GM12873 (cell line): ENCODE measurements at regions not wholly inside any gene's neighbourhood (a gene's known extent, or its start where the extent isn't known, plus 50 kb on each side); places are given as distances from the start of the nearest gene placed in this dataset.

Experiments
- TF ChIP-seq, protein P1 (sequence below): IDR thresholded peaks from 2 replicates; pipeline ENCODE4 v1.5.1; 2012; ENCODE audit warnings: low read depth, mild to moderate bottlenecking, moderate library complexity, low read length, control low read depth; ENCODE audit not compliant: insufficient read depth; ENCODE audit errors: missing control alignments

DNA sequence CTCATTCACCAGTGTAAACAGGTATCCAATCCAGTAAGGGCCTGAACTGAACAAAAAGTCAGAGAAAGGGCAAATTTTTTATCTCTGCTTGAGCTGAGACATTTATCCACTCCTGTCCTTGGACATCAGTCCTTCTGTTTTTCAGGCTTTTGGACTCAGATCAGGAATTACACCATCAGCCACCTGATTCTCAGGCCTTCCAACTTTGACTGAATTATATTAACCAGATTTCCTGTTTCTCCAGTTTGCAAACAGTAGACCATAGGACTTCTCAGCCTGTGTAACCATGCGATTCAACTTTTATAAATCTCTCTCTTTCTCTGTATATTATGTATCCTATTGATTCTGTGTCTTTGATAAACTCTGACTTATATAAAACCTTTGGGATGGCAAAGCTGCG is 289.3 kb upstream of the CDH2 start:
- TF ChIP-seq, protein P1, sequence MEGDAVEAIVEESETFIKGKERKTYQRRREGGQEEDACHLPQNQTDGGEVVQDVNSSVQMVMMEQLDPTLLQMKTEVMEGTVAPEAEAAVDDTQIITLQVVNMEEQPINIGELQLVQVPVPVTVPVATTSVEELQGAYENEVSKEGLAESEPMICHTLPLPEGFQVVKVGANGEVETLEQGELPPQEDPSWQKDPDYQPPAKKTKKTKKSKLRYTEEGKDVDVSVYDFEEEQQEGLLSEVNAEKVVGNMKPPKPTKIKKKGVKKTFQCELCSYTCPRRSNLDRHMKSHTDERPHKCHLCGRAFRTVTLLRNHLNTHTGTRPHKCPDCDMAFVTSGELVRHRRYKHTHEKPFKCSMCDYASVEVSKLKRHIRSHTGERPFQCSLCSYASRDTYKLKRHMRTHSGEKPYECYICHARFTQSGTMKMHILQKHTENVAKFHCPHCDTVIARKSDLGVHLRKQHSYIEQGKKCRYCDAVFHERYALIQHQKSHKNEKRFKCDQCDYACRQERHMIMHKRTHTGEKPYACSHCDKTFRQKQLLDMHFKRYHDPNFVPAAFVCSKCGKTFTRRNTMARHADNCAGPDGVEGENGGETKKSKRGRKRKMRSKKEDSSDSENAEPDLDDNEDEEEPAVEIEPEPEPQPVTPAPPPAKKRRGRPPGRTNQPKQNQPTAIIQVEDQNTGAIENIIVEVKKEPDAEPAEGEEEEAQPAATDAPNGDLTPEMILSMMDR, result no peak

DNA sequence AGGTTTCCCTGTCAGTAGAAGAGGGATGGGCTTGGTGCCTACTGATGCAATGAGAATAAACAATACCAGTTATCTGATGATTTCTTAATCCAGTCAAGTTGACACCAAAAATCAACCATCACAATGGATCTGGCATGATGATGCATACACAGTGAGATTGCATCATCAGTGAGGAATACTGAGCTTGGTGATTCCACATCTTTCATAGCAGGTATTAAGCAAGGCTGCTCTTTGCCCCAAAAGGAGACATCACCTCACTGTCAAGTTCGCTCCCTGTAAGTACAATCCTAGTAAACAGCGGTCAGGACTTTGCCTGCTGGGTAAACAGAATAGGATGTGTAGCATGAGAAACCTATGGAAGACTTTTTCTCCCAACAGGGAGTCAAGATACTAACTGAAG is 282.7 kb upstream of the CDH2 start:
- TF ChIP-seq, protein P1, result no peak

DNA sequence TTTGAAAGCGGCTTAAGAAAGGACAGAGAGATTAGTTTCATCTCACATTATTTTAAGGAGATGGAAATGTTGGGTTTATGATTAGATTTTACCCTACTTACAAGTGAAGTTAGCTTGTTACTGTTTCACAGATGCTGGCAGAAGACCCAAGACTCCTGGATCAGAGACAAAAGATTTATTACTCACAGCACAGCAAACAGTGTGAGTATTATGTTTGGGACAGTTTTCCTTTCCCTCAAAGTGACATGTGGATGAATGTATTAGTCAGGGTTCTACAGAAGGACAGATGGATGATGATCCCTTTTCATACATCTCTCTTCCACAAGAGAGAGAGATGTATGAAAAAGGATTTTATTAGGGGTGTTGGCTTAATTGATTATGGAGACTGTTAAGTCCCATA is 281.8 kb upstream of the CDH2 start:
- TF ChIP-seq, protein P1, result no peak

DNA sequence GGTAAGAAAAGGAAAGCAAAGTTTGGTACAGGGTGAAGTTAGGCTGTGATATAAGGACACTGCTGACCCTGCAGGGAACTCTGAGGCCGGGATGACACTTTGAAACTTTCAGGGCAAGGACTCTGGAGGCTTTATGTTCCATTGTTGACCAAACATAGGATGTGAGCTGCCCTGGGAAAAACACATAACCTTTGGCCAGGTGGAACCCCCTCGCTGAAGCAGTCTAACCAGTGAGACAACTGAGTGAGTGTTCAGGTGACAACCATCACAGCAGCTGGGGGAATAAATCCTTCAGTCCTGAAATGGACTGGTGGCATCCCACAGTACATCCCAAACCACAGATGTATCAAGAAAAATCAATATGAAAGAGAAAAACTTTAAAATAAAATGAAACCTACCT is 280.9 kb upstream of the CDH2 start:
- TF ChIP-seq, protein P1, result no peak

DNA sequence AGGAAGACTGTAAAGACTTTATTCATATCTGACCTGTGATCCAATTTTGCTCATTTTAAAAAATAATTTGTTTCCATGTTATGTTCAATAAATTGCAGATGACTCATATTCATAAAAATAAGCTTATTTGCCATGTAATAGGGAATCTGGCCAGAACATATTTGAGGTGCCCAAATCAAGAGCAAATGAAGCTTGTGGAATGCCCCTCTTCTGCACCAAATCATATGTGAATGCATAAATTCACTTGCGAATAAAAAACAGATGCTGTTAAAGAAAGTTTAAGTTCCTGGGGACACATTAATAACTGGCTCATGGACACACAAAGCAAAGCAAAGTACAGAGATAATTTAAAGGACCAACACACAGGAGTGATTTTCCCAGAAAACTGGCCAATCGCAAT is 279.0 kb upstream of the CDH2 start:
- TF ChIP-seq, protein P1, result no peak

DNA sequence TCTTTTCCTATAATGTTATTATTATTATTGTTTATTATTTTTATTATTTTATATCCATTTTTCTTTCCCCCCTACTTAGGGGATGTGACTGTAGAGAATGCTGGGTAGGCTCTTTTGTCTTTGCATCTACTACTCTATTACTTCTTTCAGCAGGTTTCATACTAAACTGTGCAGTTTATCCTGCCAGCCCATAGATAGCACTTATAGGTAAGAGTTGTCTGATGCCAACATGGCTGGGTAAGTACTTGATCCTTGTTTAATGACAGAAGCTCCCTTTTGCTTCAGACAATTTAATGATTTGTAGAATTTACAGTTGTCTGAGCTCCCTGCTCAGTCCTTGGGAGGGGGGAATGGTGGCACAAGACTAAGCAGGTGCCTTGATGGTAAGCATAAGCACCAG is 262.9 kb upstream of the CDH2 start:
- TF ChIP-seq, protein P1, result no peak

DNA sequence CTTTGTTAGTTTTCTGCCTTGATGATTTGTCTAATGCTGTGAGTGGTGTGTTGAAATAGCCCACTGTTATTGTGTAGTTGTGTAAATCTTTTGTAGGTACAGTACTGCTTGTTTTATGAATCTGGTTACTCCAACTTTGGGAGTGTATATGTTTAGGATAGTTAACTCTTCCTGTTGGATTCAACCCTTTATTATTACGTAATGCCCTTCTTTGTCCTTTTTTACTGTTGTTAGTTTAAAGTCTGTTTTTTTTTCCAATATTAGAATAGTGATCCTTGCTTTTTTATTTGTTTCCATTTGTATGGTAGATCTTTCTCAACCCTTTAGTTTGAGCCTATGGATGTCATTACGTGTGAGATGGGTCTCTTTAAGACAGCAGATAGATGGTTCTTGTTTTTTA is 261.5 kb upstream of the CDH2 start:
- TF ChIP-seq, protein P1, result no peak

DNA sequence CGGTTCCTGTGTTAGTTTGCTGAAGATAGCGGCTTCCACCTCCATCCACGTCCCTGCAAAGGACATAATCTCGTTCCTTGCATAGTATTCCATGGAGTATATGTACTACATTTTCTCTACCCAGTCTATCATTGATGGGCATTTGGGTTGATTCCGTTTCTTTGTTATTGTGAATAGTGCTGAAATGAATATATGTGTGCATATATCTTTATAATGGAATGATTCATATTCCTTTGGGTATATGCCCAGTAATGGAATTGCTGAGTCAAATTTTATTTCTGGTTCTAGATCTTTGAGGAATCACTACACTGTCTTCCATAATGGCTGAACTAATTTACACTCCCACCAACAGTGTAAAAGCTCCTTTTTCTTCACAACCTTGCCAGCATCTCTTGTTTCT is 255.4 kb upstream of the CDH2 start:
- TF ChIP-seq, protein P1, result no peak
